ENCODE measurements at regions not wholly inside any gene's neighbourhood (a gene's known extent, or its start where the extent isn't known, plus 50 kb on each side); places are given as distances from the start of the nearest gene placed in this dataset.

GRCh38 chr2:15734674-15735483 is 143.2 kb downstream of the DDX1 start:
- no peak for DNase-seq (ENCODE audit: low spot score)

DNA sequence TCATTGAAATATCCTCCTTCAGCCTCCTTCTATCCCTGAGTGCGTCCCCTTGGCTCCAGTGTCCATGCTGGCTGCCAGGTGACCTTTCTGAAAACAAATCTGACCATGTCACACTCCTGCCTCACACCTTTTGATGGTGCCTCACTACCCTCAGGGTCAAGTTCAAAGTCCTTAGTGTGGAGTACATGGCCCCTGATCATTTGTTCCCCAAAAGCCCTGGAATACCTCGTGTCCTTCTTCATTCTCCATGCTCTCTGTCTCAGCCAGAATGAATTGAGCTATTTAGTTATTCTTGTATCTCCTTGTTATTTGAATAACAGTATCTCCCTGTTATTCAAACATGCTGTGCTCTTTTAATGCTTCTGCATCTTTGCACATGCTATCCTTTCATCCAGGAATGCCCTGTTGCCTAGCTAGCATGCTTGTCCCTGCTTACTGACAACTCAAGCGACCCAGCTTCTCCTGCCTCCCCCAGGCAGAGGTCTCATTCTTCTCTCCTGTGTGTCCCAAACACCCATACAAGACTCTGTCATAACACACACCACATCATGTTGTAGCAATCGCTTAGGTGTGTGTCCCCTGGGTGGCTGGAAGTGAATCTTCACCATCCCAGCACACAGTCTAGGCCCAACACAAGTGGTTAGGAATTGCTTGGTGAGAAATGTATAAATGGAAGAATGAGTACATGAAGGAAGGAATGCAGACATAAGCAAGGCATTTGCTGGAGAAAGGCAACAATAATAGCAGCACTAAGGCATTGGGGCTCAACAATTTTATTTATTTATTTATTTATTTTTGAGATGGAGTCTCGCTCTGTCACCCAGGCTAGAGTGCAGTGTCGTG is 144.0 kb downstream of the DDX1 start:
- no peak for DNase-seq (ENCODE audit: low spot score)

DNA sequence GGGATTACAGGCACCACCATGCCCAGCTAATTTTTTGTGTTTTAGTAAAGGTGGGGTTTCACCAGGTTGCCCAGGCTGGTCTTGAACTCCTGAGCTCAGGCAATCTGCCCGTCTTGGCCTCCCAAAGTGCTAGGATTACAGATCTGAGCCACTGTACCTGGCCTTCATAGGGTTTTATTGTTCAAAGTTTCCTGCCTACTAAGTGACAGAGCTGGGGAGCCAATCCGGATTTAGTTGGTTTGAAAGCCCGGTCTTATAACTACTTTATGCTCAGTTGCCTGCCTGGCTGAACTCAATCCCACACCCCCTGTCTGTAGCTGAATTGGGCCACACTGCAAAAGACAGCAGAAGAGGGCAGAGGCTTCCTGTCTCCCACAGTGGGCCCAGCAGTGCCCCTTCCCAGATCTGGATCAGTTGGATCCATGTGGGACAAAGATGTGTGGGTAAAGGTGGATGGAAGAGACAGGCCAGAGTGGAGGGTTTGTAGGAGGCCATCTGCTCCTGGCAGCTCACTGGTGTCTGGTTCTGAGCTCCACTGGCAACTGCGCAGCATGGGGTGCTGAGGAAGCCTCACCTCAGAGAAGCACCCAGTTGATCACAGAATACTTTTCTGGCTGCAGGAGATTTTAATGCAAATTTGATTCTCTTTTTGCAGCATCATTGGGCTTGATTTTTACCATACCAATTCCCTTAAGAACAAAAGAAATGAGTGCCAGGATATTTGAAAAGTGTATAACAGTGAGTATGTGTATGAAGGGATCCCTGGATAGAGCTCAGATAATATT is 144.9 kb downstream of the DDX1 start:
- DNase-seq (ENCODE audit: low spot score), result no peak

DNA sequence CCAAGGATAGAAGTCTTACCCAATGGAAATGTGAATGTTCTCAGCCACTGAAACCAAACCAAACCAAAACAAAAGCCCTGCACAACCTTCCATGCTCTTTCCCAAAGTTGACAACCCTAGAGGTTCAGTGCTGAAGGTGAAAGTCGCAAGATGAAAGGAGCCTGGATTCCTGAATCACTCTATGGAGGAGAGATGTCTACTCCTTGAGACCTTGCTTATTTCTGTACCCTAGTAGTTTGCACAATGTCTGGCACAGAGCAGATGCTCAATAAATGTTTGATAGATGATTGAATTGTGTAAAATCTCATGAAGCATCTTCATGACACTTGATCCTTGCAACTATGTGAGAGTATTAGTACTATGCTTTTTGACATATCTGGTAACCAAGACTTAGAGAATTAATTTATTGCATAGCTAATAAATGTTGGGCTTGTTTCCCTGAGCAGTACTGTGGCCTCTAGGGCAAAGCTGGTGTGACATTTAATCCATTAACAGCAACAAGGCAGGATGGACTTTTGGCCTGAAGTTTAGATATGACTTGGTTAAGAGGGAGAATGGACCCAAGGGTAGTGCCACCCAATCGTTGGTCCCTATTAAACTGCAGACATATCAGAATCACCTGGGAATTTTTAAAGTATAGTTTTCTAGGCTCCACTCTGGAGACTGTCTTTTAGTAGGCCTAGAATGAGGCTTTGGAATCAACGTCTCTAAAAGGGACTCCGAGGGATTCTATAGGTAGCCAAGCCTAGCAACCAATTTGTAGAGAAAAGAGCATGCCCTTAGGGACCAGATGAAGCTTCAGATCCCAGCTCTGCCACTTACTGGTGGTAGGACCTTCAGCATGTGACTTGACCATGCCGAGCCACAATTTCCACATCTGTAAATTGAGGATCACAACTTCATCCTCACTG is 145.9 kb downstream of the DDX1 start:
- no peak for DNase-seq (ENCODE audit: low spot score)

DNA sequence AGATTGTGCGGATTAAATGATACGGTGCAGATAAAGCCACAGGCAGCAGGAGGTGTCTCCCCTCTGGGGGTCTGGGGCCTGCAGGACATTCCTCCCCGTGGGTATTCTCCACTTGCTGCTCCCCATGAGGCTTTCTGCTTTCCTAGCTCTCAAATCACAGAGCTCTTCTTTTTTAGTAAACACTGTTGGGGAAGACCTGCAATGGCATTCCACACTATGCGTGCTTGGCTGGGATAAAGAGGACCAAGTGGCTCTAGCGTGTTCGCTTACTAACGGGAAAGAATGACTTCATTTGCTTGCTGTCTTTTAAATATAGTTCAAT is 146.5 kb downstream of the DDX1 start:
- no peak for DNase-seq (ENCODE audit: low spot score)

DNA sequence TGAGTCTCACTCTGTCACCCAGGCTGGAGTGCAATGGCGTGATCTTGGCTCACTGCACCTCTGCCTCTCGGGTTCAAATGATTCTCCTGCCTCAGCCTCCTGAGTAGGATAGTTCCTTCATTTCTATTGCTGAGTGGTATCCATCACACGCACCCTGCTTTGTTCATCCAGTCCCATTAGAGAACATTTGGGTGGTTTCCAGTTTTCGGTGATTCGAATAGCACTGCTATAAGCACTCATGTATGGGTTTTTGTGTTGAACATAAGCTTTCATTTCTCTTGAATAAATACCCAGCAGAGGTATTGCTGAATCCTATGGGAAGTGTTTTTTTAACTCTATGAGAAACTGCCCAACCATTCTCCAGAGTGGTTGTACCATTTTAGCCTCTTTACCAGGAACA is 147.3 kb downstream of the DDX1 start:
- no peak for DNase-seq (ENCODE audit: low spot score)

- no peak for DNase-seq (ENCODE audit: low spot score)
Measured at GRCh38 chr2:15744820-15745219, 153.2 kb downstream of the DDX1 start.

DNA sequence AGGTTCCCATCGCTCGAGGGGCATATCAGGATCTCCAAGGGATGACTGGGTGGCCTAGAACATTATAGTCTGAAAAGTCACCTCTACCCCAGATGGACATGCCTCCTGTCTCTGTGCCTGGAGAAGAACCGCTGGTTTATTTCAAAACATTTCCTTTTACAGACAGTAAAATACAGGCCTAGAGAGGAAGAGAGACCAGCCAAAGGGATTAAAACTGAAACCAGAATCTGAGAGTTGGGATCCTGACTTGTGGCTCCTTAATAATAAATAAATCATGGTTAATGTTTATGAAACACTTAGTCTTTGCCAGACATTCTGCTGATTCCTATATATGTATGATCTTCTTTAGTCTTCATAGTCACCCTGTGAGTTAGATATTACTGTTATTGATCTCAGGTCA is 153.7 kb downstream of the DDX1 start:
- no peak for DNase-seq (ENCODE audit: low spot score)

- no peak for DNase-seq (ENCODE audit: low spot score)
Measured at GRCh38 chr2:15745907-15746702, 154.4 kb downstream of the DDX1 start.

DNA sequence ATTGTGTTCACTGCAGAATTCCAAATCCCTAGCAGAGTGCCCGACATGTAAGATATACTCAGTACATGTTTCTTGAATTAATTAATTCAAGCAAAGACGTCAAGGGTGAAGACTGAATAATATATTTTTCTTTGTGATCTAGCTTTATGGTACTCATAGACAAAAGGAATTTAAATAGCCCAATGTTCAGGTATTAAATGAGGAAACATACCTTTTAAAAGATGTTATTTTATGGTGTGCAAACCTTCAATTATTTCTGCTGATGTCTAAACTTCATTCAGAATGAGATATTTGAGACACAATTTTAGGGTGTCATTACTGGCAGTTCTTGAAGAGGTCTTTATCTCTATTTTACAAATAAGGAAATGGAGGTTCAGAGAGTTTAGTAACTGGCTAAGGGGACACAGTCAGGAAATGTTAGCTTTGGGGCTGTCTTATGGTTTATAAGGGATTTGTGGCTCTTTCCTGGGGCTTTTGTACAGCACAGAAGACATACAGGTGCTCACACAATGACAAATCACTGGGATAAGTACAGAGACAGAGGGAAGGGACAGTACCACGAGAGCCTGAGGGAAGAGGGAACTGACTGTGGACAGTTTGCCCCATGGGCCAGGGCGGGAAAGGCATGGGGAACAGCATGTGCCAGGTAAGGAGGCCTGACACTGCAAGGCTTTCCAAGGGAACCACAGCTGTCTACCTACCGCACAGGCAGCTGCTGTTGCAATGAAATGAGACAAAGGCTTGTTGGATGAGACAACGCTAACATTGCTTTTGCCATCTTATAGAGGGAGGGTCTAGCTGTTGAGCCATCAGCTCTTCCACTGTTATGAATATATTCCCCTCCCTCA is 155.3 kb downstream of the DDX1 start:
- no peak for DNase-seq (ENCODE audit: low spot score)

GRCh38 chr2:15747603-15748471 is 156.2 kb downstream of the DDX1 start:
- no peak for DNase-seq (ENCODE audit: low spot score)

DNA sequence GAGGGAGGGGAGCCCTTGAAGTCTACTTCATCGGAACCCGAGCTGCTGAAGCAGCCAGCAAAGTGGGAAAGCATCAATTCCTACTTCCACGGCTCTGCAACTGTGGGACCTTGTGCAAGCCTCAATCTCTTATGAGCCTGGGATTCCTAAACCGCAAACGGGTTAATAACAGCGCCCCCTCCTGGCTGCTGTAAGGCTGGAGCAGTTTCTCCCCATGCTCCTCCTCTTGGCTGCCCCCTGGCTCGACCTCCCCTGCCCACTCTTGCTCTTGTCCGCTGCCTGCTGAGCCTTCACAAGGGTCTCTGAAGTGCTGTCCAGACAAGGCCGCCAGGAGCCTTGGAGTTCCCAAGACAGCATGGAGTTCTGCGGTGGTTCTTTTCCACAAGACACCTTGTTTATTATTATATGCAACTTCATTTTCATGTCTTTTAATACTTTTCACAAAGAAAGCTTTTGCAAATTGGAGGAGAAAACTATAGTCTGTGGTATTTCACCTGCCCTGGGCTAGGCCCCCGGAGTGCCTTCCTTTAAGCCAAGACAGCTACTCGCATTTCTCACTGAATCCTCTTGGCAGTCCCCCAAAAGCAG is 157.2 kb downstream of the DDX1 start:
- no peak for DNase-seq (ENCODE audit: low spot score)

DNA sequence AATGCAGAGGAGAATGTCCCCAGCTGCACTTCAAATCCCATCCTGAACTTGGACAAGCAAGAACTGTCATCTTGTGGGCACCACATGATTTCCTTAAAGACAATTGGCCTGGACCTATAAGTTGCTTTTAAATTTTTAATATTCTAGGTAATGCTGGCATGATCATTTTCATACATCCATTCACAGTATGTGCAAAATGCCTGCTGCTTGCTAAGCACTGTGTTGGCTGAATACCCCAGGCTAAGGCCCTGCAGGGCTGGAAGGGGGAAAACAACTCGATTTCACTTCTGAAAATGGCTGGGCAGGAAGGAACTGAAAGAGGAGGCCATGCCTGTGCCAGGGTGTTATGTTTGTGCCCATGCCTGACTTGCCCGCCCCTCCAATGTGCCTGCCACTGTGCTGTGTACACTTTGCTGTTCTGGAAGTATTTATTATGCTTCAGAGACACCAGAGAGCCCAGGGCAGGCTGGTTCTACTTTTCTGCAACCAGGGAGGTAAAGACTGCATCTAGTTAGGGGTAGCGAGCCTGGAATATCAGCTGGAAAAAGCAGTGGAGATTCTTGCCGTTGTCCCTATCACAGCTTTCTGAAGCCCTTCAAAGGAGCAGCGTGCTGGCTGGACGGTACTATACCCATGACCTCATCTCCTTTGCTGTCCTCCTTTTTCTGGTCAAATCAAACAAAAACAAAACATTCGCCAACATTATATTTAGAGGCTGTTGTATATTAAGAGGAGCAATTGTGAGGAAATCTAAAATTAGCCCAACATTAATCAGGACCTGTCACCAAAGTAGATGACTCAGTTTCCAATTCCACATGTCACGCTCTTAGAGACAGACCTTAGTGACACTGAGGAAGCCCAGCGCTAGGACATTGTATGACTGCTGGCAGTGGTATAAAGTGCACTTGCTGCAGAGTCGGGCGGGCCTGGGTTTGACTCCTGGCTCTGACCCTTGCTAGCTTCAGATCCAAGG is 158.1 kb downstream of the DDX1 start:
- DNase-seq (ENCODE audit: low spot score), result no peak

- no peak for DNase-seq (ENCODE audit: low spot score)
Measured at GRCh38 chr2:15750433-15750814, 158.8 kb downstream of the DDX1 start.

GRCh38 chr2:15750822-15751329 is 159.2 kb downstream of the DDX1 start:
- no peak for DNase-seq (ENCODE audit: low spot score)

GRCh38 chr2:15751477-15751876 is 159.8 kb downstream of the DDX1 start:
- no peak for DNase-seq (ENCODE audit: low spot score)
